ENCODE measurements at regions not wholly inside any gene's neighbourhood (a gene's known extent, or its start where the extent isn't known, plus 50 kb on each side); places are given as distances from the start of the nearest gene placed in this dataset.

- no peak for TF ChIP-seq CTCF (IDR thresholded peaks at IDR 0.05; ENCODE audit: low read length)
- no peak for TF ChIP-seq EZH2phosphoT487 (IDR thresholded peaks at IDR 0.05; ENCODE audit: low read length)
Measured at GRCh38 chr10:43904301-43904700, 255.6 kb upstream of the ZNF32 start.
